HG03175 (cell line): ENCODE measurements at regions not wholly inside any gene's neighbourhood (a gene's known extent, or its start where the extent isn't known, plus 50 kb on each side); places are given as distances from the start of the nearest gene placed in this dataset.

Source experiments
- ATAC-seq: cut with Tn5 transposase; IDR thresholded peaks from one replicate; pipeline ENCODE4 v1.9.1; 2021; ENCODE audit warnings: mild to moderate bottlenecking, moderate library complexity; ENCODE audit not compliant: unreplicated experiment

GRCh38 chr1:29502911-29503840 is 266.9 kb downstream of the PTPRU start:
- no peak for ATAC-seq

GRCh38 chr1:29502225-29502910 is 266.0 kb downstream of the PTPRU start:
- no peak for ATAC-seq

GRCh38 chr1:29501227-29501976 is 265.1 kb downstream of the PTPRU start:
- ATAC-seq, result no peak

GRCh38 chr1:29500651-29501050 is 264.3 kb downstream of the PTPRU start:
- ATAC-seq, result no peak

GRCh38 chr1:29500041-29500440 is 263.7 kb downstream of the PTPRU start:
- no peak for ATAC-seq

GRCh38 chr1:29499104-29499650 is 262.9 kb downstream of the PTPRU start:
- no peak for ATAC-seq

- ATAC-seq, result no peak
Measured at GRCh38 chr1:29498126-29499103, 262.1 kb downstream of the PTPRU start.

- no peak for ATAC-seq
Measured at GRCh38 chr1:29497395-29498125, 261.2 kb downstream of the PTPRU start.

GRCh38 chr1:29496701-29497100 is 260.4 kb downstream of the PTPRU start:
- no peak for ATAC-seq

GRCh38 chr1:29490204-29490934 is 254.0 kb downstream of the PTPRU start:
- no peak for ATAC-seq

- no peak for ATAC-seq
Measured at GRCh38 chr1:29489471-29489870, 253.1 kb downstream of the PTPRU start.

GRCh38 chr1:29488794-29489311 is 252.5 kb downstream of the PTPRU start:
- ATAC-seq, result no peak

- ATAC-seq, result no peak
Measured at GRCh38 chr1:29488086-29488793, 251.9 kb downstream of the PTPRU start.

- ATAC-seq, result no peak
Measured at GRCh38 chr1:29487291-29487690, 251.0 kb downstream of the PTPRU start.

- ATAC-seq, result no peak
Measured at GRCh38 chr1:29485096-29485925, 249.0 kb downstream of the PTPRU start.

- no peak for ATAC-seq
Measured at GRCh38 chr1:29482991-29483390, 246.7 kb downstream of the PTPRU start.

GRCh38 chr1:29482064-29482463 is 245.7 kb downstream of the PTPRU start:
- ATAC-seq, result no peak
